Uterus (tissue), 2 donors: ENCODE measurements at regions not wholly inside any gene's neighbourhood (a gene's known extent, or its start where the extent isn't known, plus 50 kb on each side); places are given as distances from the start of the nearest gene placed in this dataset.

Experiments
- POLR2A ChIP-seq, 2 donors: fragments of 450-650 bp; IDR thresholded peaks; one replicate each; pipeline ENCODE4 v1.6.1; 2016; ENCODE audit warnings: antibody characterized with exemption in 2 of 2, mild to moderate bottlenecking in 1 of 2, moderate library complexity in 1 of 2
- TF ChIP-seq, protein P1 (sequence below), 4 experiments: fragments of 200-600 bp in 2 of 4; fragments of 450-650 bp in 2 of 4; sonication (generic) in 2 of 4; IDR thresholded peaks; one replicate each; pipeline ENCODE4 v1.5.1; 2016 to 2019; ENCODE audit warnings: antibody characterized with exemption in 4 of 4, mild to moderate bottlenecking in 2 of 4, moderate library complexity in 1 of 4

GRCh38 chr9:73906671-73907070 lies 590.5 kb upstream of the RORB start:
- TF ChIP-seq, protein P1, sequence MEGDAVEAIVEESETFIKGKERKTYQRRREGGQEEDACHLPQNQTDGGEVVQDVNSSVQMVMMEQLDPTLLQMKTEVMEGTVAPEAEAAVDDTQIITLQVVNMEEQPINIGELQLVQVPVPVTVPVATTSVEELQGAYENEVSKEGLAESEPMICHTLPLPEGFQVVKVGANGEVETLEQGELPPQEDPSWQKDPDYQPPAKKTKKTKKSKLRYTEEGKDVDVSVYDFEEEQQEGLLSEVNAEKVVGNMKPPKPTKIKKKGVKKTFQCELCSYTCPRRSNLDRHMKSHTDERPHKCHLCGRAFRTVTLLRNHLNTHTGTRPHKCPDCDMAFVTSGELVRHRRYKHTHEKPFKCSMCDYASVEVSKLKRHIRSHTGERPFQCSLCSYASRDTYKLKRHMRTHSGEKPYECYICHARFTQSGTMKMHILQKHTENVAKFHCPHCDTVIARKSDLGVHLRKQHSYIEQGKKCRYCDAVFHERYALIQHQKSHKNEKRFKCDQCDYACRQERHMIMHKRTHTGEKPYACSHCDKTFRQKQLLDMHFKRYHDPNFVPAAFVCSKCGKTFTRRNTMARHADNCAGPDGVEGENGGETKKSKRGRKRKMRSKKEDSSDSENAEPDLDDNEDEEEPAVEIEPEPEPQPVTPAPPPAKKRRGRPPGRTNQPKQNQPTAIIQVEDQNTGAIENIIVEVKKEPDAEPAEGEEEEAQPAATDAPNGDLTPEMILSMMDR (IDR thresholded peaks at IDR 0.05) = no peak
- TF ChIP-seq POLR2A (IDR thresholded peaks at IDR 0.05) = no peak
